ENCODE measurements at regions not wholly inside any gene's neighbourhood (a gene's known extent, or its start where the extent isn't known, plus 50 kb on each side); places are given as distances from the start of the nearest gene placed in this dataset.

DNA sequence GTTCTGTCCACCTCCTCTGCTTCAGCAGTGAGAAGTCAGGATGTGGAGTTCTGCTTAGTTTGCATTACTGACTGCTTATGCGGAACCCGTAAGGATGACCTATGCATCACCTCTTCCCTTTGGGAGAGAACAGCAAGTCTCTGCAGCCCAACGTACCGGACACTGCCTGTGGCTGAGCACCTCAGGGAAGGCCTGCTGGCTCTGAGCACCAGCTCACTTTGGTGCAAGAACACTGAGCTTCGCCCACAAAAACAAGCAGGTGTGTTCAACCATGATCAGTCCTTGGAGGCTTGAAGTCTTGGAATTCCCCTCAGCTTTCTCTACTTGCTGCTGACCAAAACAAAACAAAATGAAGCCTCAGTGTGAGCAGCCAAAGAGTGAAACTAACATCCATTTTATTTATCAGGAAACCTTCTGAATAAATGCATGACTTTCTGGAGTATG lies 52.7 kb upstream of the NCK2 start:
- Histone ChIP-seq H4K20me1 (no peaks in the 10 kb centered on the region), H3K9me3 (replicated peaks in 1 of 11) (peaks cover 0 to 10% (median 4%) of the 10 kb centered on the region in 11 experiments; a peak in 5 of 22 replicates), H3K9ac (no peak overlapping the region), H3K36me3 (no peaks in the 10 kb centered on the region), H3K4me1 (peaks cover 0 to 9% (median under 1%) of the 10 kb centered on the region in 10 experiments; a peak in 7 of 20 replicates), H3K27me3 (no peaks in the 10 kb centered on the region), H3K27ac (no peak overlapping the region), H3K4me3 (no peak overlapping the region), H3K4me2 (peak overlapping the region in 1 of 11 experiments; percentile 18; a peak in 1 of 22 replicates)
- no peak for TF ChIP-seq Cebpa-rat (IDR thresholded peaks at IDR 0.05)

DNA sequence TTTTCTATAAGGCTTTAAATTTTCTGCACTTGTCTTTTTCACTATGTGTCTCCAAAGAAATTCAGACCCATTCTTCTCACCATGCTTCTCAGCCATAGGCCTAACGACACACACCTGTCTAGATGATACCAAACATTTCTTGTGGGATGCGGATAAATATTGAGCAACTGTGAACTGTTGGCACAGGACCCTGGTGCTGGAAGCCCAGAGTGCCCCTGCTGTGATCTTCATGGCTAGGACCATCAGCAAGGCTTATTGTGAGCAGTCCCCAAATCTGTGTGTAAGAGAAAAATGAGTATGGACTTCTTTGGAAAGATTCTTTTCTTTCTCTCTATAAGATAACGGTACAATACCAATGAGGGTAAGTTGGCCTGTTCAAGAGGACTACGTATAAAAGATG lies 54.1 kb upstream of the NCK2 start:
- H3K27ac ChIP-seq: no peak overlapping the region
- no peak overlapping the region for H3K4me3 ChIP-seq
- H3K4me1 ChIP-seq: peaks cover 0 to 9% (median 0%) of the 10 kb centered on the region in 10 experiments; a peak in 4 of 20 replicates
- H3K9ac ChIP-seq: no peak overlapping the region
- H3K36me3 ChIP-seq: no peaks in the 10 kb centered on the region
- no peaks in the 10 kb centered on the region for H3K27me3 ChIP-seq
- peaks cover 0 to 8% (median 2%) of the 10 kb centered on the region in 11 experiments; a peak in 5 of 22 replicates for H3K9me3 ChIP-seq (replicated peaks in 1 of 11)
- H4K20me1 ChIP-seq: no peaks in the 10 kb centered on the region
- TF ChIP-seq Cebpa-rat (IDR thresholded peaks at IDR 0.05): no peak
- no peak overlapping the region for H3K4me2 ChIP-seq

DNA sequence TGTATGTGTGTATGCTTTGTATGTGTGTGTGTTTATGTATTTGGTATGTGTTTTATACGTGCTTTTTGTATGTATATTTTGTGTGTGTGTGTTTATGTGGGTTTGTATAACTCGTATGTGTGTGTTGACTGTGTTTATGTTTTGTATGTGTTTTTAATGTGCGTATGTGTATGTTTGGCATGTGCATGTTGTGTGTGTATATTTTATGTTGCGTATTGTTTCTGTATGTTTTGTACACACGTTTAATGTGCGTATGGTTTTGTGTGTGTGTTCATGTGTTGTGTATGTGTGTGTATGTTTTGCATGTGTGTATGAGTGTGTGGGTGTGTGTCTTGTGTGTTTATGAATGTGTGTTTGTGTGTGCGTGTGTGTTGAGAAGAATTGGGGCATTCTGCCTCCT lies 55.2 kb upstream of the NCK2 start:
- Histone ChIP-seq H3K4me1 (peaks cover 0 to 9% (median 0%) of the 10 kb centered on the region in 10 experiments; a peak in 4 of 20 replicates), H4K20me1 (no peaks in the 10 kb centered on the region), H3K27me3 (no peaks in the 10 kb centered on the region), H3K9ac (no peak overlapping the region), H3K36me3 (no peaks in the 10 kb centered on the region), H3K4me3 (no peak overlapping the region), H3K9me3 (replicated peaks in 1 of 11) (peaks cover 0 to 2% (median 0%) of the 10 kb centered on the region in 11 experiments; a peak in 1 of 22 replicates), H3K27ac (no peak overlapping the region), H3K4me2 (no peak overlapping the region)
- TF ChIP-seq Cebpa-rat (IDR thresholded peaks at IDR 0.05): no peak

- no peaks in the 10 kb centered on the region for H3K36me3 ChIP-seq
- H3K4me2 ChIP-seq: no peak overlapping the region
- H3K4me3 ChIP-seq: no peak overlapping the region
- H3K9me3 ChIP-seq (replicated peaks in 1 of 11): no peaks in the 10 kb centered on the region; a peak in 1 of 22 replicates
- H3K27ac ChIP-seq: no peak overlapping the region
- TF ChIP-seq Cebpa-rat (IDR thresholded peaks at IDR 0.05): no peak
- H3K9ac ChIP-seq: no peak overlapping the region
- no peaks in the 10 kb centered on the region for H4K20me1 ChIP-seq
- H3K4me1 ChIP-seq: peaks cover 0 to 9% (median 0%) of the 10 kb centered on the region in 10 experiments; a peak in 4 of 20 replicates
- no peaks in the 10 kb centered on the region for H3K27me3 ChIP-seq
These were observed 55.8 kb upstream of the NCK2 start for GRCh38 chr2:105688946-105689345.

GRCh38 chr2:105686588-105686987 lies 58.1 kb upstream of the NCK2 start:
- H3K4me3 ChIP-seq: no peak overlapping the region
- H4K20me1 ChIP-seq: no peaks in the 10 kb centered on the region
- no peaks in the 10 kb centered on the region for H3K27me3 ChIP-seq
- H3K27ac ChIP-seq: no peak overlapping the region
- TF ChIP-seq Cebpa-rat (IDR thresholded peaks at IDR 0.05): no peak
- H3K9ac ChIP-seq: no peak overlapping the region
- no peak overlapping the region for H3K4me2 ChIP-seq
- H3K36me3 ChIP-seq: no peaks in the 10 kb centered on the region
- peaks cover 0 to 23% (median 7%) of the 10 kb centered on the region in 10 experiments; a peak in 11 of 20 replicates for H3K4me1 ChIP-seq
- no peaks in the 10 kb centered on the region for H3K9me3 ChIP-seq (replicated peaks in 1 of 11)

DNA sequence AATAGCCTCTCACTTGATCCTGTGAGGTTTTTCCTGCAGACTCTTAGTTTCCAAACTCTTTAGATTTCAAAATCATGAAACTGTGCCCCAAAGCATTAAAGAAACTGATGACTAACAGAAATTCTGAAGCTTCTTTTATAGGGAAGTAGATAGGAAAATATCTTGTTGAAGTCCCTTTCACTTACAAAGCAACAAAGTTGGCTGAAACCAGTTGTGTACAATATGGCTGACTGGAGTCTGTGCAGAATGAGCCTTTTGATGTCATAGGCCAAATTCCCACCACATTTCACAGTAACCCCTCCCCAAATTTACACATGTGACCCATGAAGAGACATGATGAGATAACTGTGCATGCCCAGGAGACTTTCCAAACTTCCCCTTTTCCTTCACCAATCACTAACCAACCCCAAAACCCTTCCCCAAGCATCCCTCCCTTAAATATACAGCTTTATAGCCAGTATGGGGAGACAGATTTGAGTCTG lies 61.7 kb upstream of the NCK2 start:
- H3K4me2 ChIP-seq: peak overlapping the region in 6 of 11 experiments; percentile 13 to 79 (median 44); a peak in 8 of 22 replicates
- H4K20me1 ChIP-seq: no peaks in the 10 kb centered on the region
- H3K9ac ChIP-seq: no peak overlapping the region
- H3K27me3 ChIP-seq: no peaks in the 10 kb centered on the region
- H3K4me1 ChIP-seq: peaks cover 0 to 19% (median 7%) of the 10 kb centered on the region in 10 experiments; a peak in 11 of 20 replicates
- H3K27ac ChIP-seq: peak overlapping the region in 3 of 11 experiments; percentile 1 to 26 (median 18); a peak in 2 of 22 replicates
- H3K9me3 ChIP-seq (replicated peaks in 1 of 11): peaks cover 0 to 7% (median 0%) of the 10 kb centered on the region in 11 experiments; a peak in 1 of 22 replicates
- no peak overlapping the region for H3K4me3 ChIP-seq
- TF ChIP-seq Cebpa-rat (IDR thresholded peaks at IDR 0.05): no peak
- no peaks in the 10 kb centered on the region for H3K36me3 ChIP-seq

GRCh38 chr2:105682401-105682800 lies 62.3 kb upstream of the NCK2 start:
- no peaks in the 10 kb centered on the region for H3K36me3 ChIP-seq
- H4K20me1 ChIP-seq: no peaks in the 10 kb centered on the region
- H3K9ac ChIP-seq: no peak overlapping the region
- peaks cover 0 to 7% (median 0%) of the 10 kb centered on the region in 11 experiments; a peak in 1 of 22 replicates for H3K9me3 ChIP-seq (replicated peaks in 1 of 11)
- H3K27ac ChIP-seq: peak overlapping the region in 3 of 11 experiments; percentile 1 to 26 (median 18); a peak in 3 of 22 replicates
- H3K4me1 ChIP-seq: peaks cover 0 to 19% (median 7%) of the 10 kb centered on the region in 10 experiments; a peak in 11 of 20 replicates
- H3K4me2 ChIP-seq: peak overlapping the region in 5 of 11 experiments; percentile 16 to 79 (median 53); a peak in 8 of 22 replicates
- no peak overlapping the region for H3K4me3 ChIP-seq
- H3K27me3 ChIP-seq: no peaks in the 10 kb centered on the region
- no peak for TF ChIP-seq Cebpa-rat (IDR thresholded peaks at IDR 0.05)

GRCh38 chr2:105681927-105682326 lies 62.8 kb upstream of the NCK2 start:
- peak overlapping the region in 3 of 11 experiments; percentile 53 to 79 (median 70); a peak in 5 of 22 replicates for H3K4me2 ChIP-seq
- no peak for TF ChIP-seq Cebpa-rat (IDR thresholded peaks at IDR 0.05)
- H3K36me3 ChIP-seq: no peaks in the 10 kb centered on the region
- no peak overlapping the region for H3K27ac ChIP-seq
- H3K9me3 ChIP-seq (replicated peaks in 1 of 11): peaks cover 0 to 7% (median 0%) of the 10 kb centered on the region in 11 experiments; a peak in 1 of 22 replicates
- H3K4me3 ChIP-seq: no peak overlapping the region
- no peaks in the 10 kb centered on the region for H4K20me1 ChIP-seq
- peaks cover 0 to 19% (median 7%) of the 10 kb centered on the region in 10 experiments; a peak in 11 of 20 replicates for H3K4me1 ChIP-seq
- H3K27me3 ChIP-seq: no peaks in the 10 kb centered on the region
- no peak overlapping the region for H3K9ac ChIP-seq

GRCh38 chr2:105680357-105680756 lies 64.4 kb upstream of the NCK2 start:
- no peaks in the 10 kb centered on the region for H3K27me3 ChIP-seq
- no peak overlapping the region for H3K4me3 ChIP-seq
- no peak overlapping the region for H3K4me2 ChIP-seq
- H3K9me3 ChIP-seq (replicated peaks in 1 of 11): peaks cover 0 to 7% (median 0%) of the 10 kb centered on the region in 11 experiments; a peak in 1 of 22 replicates
- H4K20me1 ChIP-seq: no peaks in the 10 kb centered on the region
- H3K36me3 ChIP-seq: no peaks in the 10 kb centered on the region
- H3K4me1 ChIP-seq: peaks cover 0 to 19% (median 7%) of the 10 kb centered on the region in 10 experiments; a peak in 11 of 20 replicates
- H3K9ac ChIP-seq: no peak overlapping the region
- TF ChIP-seq Cebpa-rat (IDR thresholded peaks at IDR 0.05): no peak
- no peak overlapping the region for H3K27ac ChIP-seq

All from BLaER1 treated with 17β-estradiol and CSF1 and Interleukin-3, amounts not matched to agents 10 nM and 100 nM (cell line).